Gastroesophageal sphincter (tissue), 2 donors: ENCODE measurements at regions not wholly inside any gene's neighbourhood (a gene's known extent, or its start where the extent isn't known, plus 50 kb on each side); places are given as distances from the start of the nearest gene placed in this dataset.

Source experiments
- EP300 ChIP-seq: sonication (generic); formaldehyde crosslinking; IDR thresholded peaks from one replicate; pipeline ENCODE4 v1.6.1; 2017; ENCODE audit warnings: antibody characterized with exemption, mild to moderate bottlenecking
- POLR2A ChIP-seq, 2 donors: fragments of 450-650 bp; IDR thresholded peaks; one replicate each; pipeline ENCODE4 v1.6.1; 2017; ENCODE audit warnings: antibody characterized with exemption in 2 of 2, mild to moderate bottlenecking in 2 of 2, moderate library complexity in 1 of 2
- POLR2AphosphoS5 ChIP-seq: sonication (generic); formaldehyde crosslinking; IDR thresholded peaks from one replicate; pipeline ENCODE4 v1.6.1; 2017; ENCODE audit warnings: antibody characterized with exemption

DNA sequence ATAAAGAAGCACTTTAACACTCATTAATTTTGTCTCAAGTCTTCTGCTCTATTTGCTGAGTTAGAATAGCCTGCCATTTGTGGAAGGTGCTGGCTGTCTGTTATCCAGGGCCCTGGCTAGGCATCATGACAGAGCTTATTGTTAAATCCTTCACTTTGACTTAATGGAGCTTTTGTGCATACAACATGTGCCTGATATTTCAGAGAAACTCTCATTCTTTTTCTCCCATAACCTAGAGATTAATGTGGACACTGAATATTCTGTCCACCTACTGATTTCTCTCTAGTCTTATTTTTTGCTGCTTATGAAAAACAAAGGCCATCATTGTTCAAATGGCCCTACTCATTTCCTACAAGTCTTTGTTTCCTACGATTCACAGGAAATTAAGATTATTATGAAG is 383.1 kb upstream of the HTR2A start:
- TF ChIP-seq POLR2AphosphoS5 (no peak), POLR2A (IDR thresholded peaks at IDR 0.05) (no peak), EP300 (no peak)
